Sciatic nerve (tissue), 2 donors: ENCODE measurements at regions not wholly inside any gene's neighbourhood (a gene's known extent, or its start where the extent isn't known, plus 50 kb on each side); places are given as distances from the start of the nearest gene placed in this dataset.
"Not testable (repeated sequence)": the region's sequence is repeated elsewhere in the genome, so short reads cannot be mapped to it uniquely, and the experiment has no call there.

Source experiments
- ATAC-seq: fragments of 200-7000 bp; cut with Tn5 transposase; one replicate; pipeline ENCODE4 v1.9.1; 2020; ENCODE audit warnings: mild to moderate bottlenecking, moderate library complexity
- DNase-seq: peaks from one replicate; pipeline ENCODE4 v3.0.0-alpha.2; 2020; ENCODE audit warnings: low spot score
- intact Hi-C: fragments of 100-400 bp; cut with DNase I; formaldehyde crosslinking; loops from one replicate; pipeline ENCODE4 v1.14.2; 2022
- donor health status: DM: no; HTN: no; CAD: no.
- donor health status: DM: no; HTN: no; CAD: no.

- intact Hi-C loops = no loop called here
- peak; percentile 80 for ATAC-seq
- DNase-seq = no peak
Observed at GRCh38 chr9:71518045-71518827, 250.1 kb downstream of the CEMIP2 start.

GRCh38 chr9:71515626-71516025 is 252.7 kb downstream of the CEMIP2 start:
- ATAC-seq = no peak
- DNase-seq = no peak
- intact Hi-C loops = no loop called here

GRCh38 chr9:71515107-71515506 is 253.2 kb downstream of the CEMIP2 start:
- DNase-seq (no peak), ATAC-seq (peak; percentile 45)
- intact Hi-C loops = no loop called here

- ATAC-seq (no peak), DNase-seq (no peak)
- intact Hi-C loops = no loop called here
Observed at GRCh38 chr9:71514344-71514975, 253.9 kb downstream of the CEMIP2 start.

- intact Hi-C loops = no loop called here
- no peak for ATAC-seq
Observed at GRCh38 chr9:71509054-71509453, 259.3 kb downstream of the CEMIP2 start.

DNA sequence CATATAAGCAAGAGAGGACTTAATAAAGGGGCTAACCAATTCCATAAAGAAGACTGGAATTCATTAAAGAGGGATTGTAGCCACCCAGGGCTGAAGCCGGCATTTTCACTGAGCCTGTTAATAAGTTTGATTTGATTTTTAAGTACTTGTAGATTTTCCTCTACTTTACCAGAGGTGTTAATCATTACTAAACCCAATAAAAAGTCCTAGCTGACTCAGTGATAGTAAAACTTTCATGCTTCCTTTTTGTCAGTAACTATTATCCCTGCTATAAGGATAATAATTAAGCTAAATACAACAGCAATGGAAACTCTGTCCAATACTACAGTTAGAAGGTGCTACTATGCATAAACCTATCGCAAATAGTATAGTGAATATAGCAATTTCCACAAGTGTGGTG is 260.2 kb downstream of the CEMIP2 start:
- DNase-seq, ATAC-seq, intact Hi-C loops: not testable (repeated sequence)

More at GRCh38 chr9:71509054-71509453, 259.3 kb downstream of the CEMIP2 start:
- DNase-seq = no peak

- intact Hi-C loops = no loop called here
- ATAC-seq (peak; percentile 81), DNase-seq (no peak)
Observed at GRCh38 chr9:71506821-71507220, 261.5 kb downstream of the CEMIP2 start.

GRCh38 chr9:71504636-71505035 is 263.7 kb downstream of the CEMIP2 start:
- DNase-seq (no peak), ATAC-seq (no peak)
- intact Hi-C loops = no loop called here

DNA sequence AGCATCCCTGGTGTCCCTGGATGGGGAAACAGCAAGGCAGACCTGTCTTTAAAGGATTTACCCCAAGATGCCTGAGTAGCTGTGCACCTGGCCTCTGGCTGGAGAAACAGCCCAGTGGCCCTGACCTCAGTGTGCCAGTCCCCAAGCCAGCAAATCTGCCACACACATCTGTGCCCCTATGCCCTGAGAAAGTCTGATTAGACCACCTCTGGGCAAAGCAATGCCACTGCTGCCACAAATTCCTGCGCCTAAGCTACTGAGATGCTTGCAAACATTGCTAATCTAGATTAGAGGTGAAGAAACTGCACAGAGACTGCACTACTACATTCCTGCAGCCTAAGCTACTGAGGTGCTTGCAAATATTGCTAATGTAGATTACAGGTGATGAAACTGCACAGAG is 269.6 kb downstream of the CEMIP2 start:
- intact Hi-C loops = no loop called here
- ATAC-seq = no peak

GRCh38 chr9:71490810-71491209 is 277.5 kb downstream of the CEMIP2 start:
- no peak for DNase-seq
- intact Hi-C loops = no loop called here
- ATAC-seq = peak; percentile 59

More for the DNA sequence above, 269.6 kb downstream of the CEMIP2 start:
- no peak for DNase-seq

DNA sequence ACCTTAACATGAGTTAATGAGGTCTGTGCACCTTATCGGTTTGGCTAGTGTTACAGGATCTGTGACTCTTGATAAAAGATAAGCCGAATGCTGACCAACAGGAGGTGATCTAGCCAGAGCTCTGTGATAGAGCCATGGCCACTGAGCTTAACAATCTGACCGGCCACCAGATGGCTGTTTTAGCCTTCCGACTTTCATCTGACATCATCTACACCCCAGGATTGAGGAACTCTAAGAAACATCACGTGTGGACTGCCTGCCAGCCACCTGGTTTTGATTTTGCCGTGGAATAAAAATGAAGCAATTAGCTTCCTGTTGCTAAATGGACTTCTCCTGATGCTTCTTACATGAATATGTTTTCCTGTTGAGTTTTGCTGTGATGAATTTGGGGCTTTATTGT is 281.3 kb downstream of the CEMIP2 start:
- intact Hi-C loops = loop anchor here (5.0 kb wide), 1 partner anchor 1455 kb away; no protein-coding TSS in a partner anchor
- ATAC-seq (peak; percentile 80), DNase-seq (no peak)

DNA sequence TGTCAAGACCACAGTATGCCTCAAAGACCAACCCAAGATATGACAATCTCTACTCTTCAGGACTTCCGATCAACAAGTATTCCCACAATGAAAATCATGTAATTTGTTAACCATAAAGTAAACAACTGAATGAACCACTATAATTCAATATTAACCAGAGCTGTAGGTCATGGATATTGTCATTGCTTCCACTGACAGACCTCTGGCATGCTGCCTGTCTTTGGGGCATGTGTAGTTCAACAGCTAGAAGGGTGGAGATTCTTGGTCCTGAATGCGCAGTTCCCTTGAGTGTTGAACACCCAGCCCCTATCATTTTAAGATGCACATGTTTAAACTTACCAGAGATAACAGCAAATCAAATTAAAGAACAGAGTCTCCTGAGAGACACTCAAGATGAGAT is 283.0 kb downstream of the CEMIP2 start:
- ATAC-seq (no peak), DNase-seq (no peak)
- intact Hi-C loops = loop anchor here (5.0 kb wide), 1 partner anchor 1453 kb away; no protein-coding TSS in a partner anchor

DNA sequence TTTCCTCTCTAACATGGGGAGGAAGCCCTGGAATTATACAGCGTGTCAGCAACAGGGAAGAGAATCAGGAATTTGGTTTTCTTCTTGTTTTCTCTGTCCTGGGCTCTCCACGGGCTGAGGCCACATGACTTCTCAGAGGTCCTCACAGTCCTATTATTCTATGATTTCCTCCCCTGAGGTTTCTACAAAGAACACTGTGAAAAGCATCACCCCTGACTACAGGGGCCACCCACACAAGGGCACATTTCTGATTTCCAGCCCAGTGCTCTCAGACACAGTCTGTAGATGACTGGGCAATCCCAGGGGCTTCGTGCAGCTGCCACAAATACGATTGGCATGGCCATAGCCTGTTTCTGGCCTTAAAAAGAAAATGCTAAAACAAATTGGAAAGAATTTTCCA is 284.9 kb downstream of the CEMIP2 start:
- no peak for ATAC-seq
- DNase-seq = no peak
- intact Hi-C loops = no loop called here

DNA sequence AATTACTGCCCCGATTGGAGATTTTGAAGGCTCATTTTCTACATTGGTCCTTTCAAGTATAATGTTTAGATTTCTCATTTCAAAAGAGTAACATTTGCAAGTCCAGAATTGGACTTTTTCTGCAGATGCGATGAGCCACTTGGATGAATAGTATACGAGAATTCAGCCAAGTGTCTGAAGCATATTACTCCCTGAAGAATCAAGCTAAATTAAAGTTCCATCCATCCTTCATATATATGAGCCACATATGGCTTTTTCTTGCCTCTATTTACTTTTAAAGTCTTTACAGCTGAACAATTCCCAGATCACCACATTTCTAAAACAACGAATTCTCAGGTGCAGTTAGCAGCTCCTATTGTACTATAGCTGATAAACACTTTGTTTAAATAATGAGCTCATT is 288.7 kb downstream of the CEMIP2 start:
- intact Hi-C loops = no loop called here
- DNase-seq = no peak
- no peak for ATAC-seq

GRCh38 chr9:71472400-71472799 is 295.9 kb downstream of the CEMIP2 start:
- no peak for ATAC-seq
- intact Hi-C loops = no loop called here
- no peak for DNase-seq

GRCh38 chr9:71465392-71465791 is 302.9 kb downstream of the CEMIP2 start:
- ATAC-seq = no peak
- intact Hi-C loops = no loop called here

DNA sequence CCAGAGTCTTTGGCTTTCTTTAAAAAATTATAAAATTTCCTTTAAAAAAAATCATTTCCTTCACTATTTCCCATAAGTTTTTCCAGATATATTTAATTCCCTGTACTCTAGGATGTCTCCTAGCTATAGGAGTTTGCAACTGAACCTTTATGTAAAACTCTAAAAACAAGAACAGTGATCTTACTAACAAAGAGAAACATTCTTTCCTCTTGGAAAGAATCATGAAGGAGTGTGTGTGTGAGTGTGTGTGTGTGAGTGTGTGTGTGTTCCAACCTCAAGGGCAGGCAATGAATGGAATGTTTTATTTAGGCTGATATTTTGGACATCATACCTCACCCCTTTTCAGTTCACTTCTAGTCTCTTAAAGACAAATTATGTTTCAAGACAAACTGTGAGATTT is 309.2 kb downstream of the CEMIP2 start:
- intact Hi-C loops = no loop called here
- no peak for ATAC-seq

More at GRCh38 chr9:71465392-71465791, 302.9 kb downstream of the CEMIP2 start:
- DNase-seq = no peak

DNA sequence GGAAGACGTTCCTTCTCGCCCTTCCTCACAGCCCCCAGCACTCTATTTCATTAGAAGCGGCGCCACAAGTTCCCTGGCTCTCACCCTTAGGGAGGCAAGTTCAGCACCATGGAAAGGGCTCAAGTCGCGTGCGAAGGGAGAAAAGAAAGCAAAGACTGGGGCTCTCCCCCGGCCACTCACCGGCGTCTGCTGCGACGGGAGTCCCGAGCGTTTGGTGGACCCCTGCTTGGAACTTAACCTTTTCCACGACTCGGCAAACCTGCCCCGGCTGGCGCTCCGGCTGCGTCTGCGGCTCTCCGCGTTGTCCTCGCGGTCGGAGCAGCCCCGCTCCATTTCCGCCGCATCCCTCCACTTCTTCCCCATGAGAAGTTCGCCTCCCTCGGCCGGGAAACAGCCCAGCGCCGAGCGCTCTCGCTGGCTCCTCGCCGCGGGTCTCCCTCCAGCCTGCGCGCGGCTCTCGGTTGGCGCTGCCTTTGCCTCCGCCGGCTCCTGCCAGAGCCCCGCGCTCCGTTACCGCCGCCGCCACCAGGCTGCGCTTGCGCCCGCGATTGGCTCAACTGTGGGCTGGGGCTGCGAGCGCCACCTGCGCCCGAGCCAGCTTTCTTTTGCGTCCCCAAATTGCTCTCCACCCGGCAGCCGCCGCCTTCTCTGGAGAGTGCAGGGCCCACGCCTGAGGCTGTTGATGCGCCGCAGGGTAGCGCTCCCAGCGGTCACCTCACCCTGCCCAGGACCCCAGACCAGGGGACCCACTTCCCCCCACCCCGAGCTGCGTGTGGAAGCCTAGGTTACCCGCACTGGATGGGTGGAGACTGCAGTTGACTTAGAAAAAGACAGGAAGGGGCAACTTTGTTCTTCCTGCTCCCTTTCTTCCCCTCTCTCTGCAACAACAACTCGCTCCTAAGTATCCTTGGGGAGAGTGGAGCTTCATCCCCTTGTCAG is 321.6 kb downstream of the CEMIP2 start:
- ATAC-seq (peak; percentile 44), DNase-seq (no peak)
- intact Hi-C loops = no loop called here

More for the DNA sequence above, 309.2 kb downstream of the CEMIP2 start:
- DNase-seq = no peak

GRCh38 chr9:71446106-71446472 is 322.2 kb downstream of the CEMIP2 start:
- no peak for DNase-seq
- no peak for ATAC-seq
- intact Hi-C loops = no loop called here
